ENCODE measurements at regions not wholly inside any gene's neighbourhood (a gene's known extent, or its start where the extent isn't known, plus 50 kb on each side); places are given as distances from the start of the nearest gene placed in this dataset.

DNA sequence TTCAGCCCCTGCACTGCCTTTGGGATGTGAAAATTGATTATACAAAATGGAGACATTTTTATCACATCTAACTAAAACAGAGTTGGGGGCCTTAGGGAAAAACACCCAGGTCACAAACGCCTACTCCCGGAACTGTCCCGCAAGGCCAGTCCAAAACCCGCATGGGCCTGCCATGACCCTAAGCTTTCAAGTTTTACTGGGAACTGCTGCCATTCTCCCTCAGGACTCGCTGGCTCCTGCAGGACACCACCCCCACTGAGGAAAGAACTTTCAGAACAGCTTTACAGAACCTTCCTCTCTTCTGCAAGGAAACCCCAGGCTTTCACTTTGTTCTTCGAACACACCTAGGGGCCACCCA is 320.4 kb upstream of the HS6ST1 start:
- TF ChIP-seq GABPA (IDR thresholded peaks at IDR 0.05; ENCODE audit: low read depth) = no peak
- TF ChIP-seq, protein P1, sequence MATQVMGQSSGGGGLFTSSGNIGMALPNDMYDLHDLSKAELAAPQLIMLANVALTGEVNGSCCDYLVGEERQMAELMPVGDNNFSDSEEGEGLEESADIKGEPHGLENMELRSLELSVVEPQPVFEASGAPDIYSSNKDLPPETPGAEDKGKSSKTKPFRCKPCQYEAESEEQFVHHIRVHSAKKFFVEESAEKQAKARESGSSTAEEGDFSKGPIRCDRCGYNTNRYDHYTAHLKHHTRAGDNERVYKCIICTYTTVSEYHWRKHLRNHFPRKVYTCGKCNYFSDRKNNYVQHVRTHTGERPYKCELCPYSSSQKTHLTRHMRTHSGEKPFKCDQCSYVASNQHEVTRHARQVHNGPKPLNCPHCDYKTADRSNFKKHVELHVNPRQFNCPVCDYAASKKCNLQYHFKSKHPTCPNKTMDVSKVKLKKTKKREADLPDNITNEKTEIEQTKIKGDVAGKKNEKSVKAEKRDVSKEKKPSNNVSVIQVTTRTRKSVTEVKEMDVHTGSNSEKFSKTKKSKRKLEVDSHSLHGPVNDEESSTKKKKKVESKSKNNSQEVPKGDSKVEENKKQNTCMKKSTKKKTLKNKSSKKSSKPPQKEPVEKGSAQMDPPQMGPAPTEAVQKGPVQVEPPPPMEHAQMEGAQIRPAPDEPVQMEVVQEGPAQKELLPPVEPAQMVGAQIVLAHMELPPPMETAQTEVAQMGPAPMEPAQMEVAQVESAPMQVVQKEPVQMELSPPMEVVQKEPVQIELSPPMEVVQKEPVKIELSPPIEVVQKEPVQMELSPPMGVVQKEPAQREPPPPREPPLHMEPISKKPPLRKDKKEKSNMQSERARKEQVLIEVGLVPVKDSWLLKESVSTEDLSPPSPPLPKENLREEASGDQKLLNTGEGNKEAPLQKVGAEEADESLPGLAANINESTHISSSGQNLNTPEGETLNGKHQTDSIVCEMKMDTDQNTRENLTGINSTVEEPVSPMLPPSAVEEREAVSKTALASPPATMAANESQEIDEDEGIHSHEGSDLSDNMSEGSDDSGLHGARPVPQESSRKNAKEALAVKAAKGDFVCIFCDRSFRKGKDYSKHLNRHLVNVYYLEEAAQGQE (IDR thresholded peaks at IDR 0.05; ENCODE audit: insufficient replicate concordance, low read depth) = no peak
- no peak for TF ChIP-seq SPI1 (IDR thresholded peaks at IDR 0.05; ENCODE audit: borderline replicate concordance, low read depth)
- TF ChIP-seq, protein P2, sequence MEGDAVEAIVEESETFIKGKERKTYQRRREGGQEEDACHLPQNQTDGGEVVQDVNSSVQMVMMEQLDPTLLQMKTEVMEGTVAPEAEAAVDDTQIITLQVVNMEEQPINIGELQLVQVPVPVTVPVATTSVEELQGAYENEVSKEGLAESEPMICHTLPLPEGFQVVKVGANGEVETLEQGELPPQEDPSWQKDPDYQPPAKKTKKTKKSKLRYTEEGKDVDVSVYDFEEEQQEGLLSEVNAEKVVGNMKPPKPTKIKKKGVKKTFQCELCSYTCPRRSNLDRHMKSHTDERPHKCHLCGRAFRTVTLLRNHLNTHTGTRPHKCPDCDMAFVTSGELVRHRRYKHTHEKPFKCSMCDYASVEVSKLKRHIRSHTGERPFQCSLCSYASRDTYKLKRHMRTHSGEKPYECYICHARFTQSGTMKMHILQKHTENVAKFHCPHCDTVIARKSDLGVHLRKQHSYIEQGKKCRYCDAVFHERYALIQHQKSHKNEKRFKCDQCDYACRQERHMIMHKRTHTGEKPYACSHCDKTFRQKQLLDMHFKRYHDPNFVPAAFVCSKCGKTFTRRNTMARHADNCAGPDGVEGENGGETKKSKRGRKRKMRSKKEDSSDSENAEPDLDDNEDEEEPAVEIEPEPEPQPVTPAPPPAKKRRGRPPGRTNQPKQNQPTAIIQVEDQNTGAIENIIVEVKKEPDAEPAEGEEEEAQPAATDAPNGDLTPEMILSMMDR (IDR thresholded peaks at IDR 0.05; ENCODE audit: insufficient read depth, low read length) = no peak
- no peak for DNase-seq (ENCODE audit: low read depth in 1 of 2, low spot score in 1 of 2)
- H3K4me3 ChIP-seq (replicated peaks; ENCODE audit: insufficient read depth, low read length) = no peak overlapping the region
- no peak overlapping the region for H3K27ac ChIP-seq (replicated peaks)
- no peaks in the 10 kb centered on the region for H3K27me3 ChIP-seq (ENCODE audit: insufficient read depth, poor library complexity, severe bottlenecking)

DNA sequence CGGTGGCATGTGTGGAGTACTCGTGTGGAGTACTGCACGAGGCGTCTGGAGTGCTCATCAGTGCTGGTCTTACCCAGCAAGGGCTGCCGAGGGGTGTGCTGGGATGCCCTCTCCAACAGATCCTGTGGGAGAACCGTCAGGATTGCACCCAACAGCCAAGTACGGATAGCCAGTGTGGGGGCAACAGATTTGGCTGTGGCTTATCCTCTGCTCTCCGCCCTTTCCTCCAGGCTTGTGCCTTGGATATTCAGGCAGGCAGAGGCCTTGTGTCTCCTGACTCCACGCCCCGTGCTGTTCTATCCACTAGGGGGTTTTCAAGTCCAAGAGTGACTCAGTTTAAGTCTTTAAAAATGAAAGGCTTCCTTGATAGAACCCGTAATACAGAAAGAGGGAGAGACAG is 321.0 kb upstream of the HS6ST1 start:
- H3K27me3 ChIP-seq (ENCODE audit: insufficient read depth, poor library complexity, severe bottlenecking) = no peaks in the 10 kb centered on the region
- no peak overlapping the region for H3K4me3 ChIP-seq (replicated peaks; ENCODE audit: insufficient read depth, low read length)
- TF ChIP-seq SPI1 (IDR thresholded peaks at IDR 0.05; ENCODE audit: borderline replicate concordance, low read depth) (no peak), POLR2AphosphoS5 (IDR thresholded peaks at IDR 0.05; ENCODE audit: low read depth) (no peak), GABPA (IDR thresholded peaks at IDR 0.05; ENCODE audit: low read depth) (no peak)
- TF ChIP-seq, protein P1 (IDR thresholded peaks at IDR 0.05; ENCODE audit: insufficient replicate concordance, low read depth) = no peak
- TF ChIP-seq, protein P2 (IDR thresholded peaks at IDR 0.05; ENCODE audit: insufficient read depth, low read length) = no peak
- H3K27ac ChIP-seq (replicated peaks) = no peak overlapping the region
- DNase-seq (ENCODE audit: low read depth in 1 of 2, low spot score in 1 of 2) = no peak

DNA sequence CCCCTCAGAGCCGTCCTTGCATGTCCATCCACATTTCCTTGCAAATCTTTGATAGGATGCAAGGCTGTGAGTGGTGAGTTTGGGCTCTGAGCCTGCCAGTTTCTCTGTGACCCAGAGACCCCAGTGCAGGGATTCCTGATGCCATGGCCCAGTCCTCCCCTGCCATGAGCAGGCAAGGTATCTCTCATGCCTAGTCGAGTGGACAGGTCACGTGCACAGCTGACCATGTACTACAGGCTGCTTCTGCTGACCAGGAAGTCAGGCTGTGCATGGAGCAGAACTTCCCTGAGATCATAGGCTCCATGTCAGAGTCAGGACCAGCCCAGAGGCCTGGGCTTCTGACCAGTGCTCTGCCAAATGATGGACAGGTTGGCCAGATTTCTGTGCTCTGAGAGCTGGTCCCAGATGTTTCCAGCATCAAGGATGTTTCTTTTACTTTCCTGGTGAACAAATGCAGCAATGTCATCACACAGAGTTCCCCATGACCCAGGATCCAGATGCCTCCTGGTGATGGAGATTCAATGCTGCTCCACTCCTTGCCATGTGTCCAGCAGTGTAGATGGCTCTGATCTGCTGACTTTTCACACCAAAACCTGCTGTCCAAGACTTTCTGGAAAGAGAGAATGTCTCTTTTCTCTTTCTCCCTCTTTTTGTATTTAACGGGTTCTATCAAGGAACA is 321.6 kb upstream of the HS6ST1 start:
- Histone ChIP-seq H3K27me3 (ENCODE audit: insufficient read depth, poor library complexity, severe bottlenecking) (no peaks in the 10 kb centered on the region), H3K27ac (replicated peaks) (no peak overlapping the region), H3K4me3 (replicated peaks; ENCODE audit: insufficient read depth, low read length) (no peak overlapping the region)
- no peak for DNase-seq (ENCODE audit: low read depth in 1 of 2, low spot score in 1 of 2)
- TF ChIP-seq SPI1 (IDR thresholded peaks at IDR 0.05; ENCODE audit: borderline replicate concordance, low read depth) (no peak), POLR2AphosphoS5 (IDR thresholded peaks at IDR 0.05; ENCODE audit: low read depth) (no peak), GABPA (IDR thresholded peaks at IDR 0.05; ENCODE audit: low read depth) (no peak)
- TF ChIP-seq, protein P2 (IDR thresholded peaks at IDR 0.05; ENCODE audit: insufficient read depth, low read length) = no peak
- TF ChIP-seq, protein P1 (IDR thresholded peaks at IDR 0.05; ENCODE audit: insufficient replicate concordance, low read depth) = no peak

Data from HL-60 (cell line).